ENCODE measurements at regions not wholly inside any gene's neighbourhood (a gene's known extent, or its start where the extent isn't known, plus 50 kb on each side); places are given as distances from the start of the nearest gene placed in this dataset.

DNA sequence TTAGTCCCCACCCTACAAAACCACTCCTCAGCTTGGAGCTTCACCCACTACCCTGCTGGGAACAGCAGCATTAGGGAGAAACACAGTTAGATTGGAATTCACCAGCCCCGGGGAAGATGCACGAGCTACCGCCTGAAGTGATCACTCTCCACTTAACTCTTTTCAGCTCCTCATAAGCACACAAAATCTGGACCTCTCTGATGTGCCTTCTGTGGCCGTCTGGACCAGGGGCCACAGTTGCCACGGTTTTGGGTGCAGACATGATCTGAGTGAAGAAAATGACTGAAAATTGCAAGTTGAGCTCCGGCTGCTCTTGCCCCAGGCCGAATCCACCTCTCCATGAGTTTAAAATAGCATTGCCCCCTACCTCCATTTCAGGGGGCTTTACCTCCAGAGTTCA lies 95.2 kb downstream of the TENT4A start:
- TF ChIP-seq POLR2AphosphoS5 (IDR thresholded peaks at IDR 0.05): no peak
- TF ChIP-seq POLR2A (IDR thresholded peaks at IDR 0.05): no peak
- TF ChIP-seq CTCF (IDR thresholded peaks at IDR 0.05): no peak

All from prostate gland (tissue), 2 donors.